ENCODE measurements at regions not wholly inside any gene's neighbourhood (a gene's known extent, or its start where the extent isn't known, plus 50 kb on each side); places are given as distances from the start of the nearest gene placed in this dataset.
"Not testable (repeated sequence)": the region's sequence is repeated elsewhere in the genome, so short reads cannot be mapped to it uniquely, and the experiment has no call there.

DNA sequence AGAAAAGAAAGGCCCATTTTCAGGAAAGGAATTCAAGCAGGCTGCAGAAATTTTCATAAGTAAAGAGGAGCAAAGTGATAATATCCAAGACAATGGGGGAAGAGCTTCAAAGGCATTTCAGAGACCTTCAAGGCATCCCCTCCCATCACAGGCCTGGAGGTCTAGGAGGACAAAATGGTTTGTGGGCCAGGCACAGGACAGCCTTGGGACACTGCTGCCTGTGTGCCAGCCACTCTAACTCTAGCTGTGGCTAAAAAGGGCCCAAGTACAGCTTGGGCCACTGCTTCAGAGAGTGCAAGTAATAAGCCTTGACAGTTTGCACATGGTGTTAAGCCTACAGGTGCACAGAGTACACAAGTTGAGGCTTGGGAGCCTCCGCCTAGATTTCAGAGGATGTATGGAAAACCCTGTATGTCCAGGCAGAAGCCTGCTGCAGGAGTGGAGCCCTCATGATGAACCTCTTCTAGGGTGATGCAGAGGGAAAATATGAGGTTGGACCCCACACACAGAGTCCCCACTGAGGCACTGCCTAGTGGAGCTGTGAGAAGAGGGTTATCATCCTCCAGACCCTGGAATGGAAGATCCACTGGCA lies 51.8 kb upstream of the ZSWIM5 start:
- no peak for DNase-seq (ENCODE audit: low read depth)
- TF ChIP-seq, protein P1, sequence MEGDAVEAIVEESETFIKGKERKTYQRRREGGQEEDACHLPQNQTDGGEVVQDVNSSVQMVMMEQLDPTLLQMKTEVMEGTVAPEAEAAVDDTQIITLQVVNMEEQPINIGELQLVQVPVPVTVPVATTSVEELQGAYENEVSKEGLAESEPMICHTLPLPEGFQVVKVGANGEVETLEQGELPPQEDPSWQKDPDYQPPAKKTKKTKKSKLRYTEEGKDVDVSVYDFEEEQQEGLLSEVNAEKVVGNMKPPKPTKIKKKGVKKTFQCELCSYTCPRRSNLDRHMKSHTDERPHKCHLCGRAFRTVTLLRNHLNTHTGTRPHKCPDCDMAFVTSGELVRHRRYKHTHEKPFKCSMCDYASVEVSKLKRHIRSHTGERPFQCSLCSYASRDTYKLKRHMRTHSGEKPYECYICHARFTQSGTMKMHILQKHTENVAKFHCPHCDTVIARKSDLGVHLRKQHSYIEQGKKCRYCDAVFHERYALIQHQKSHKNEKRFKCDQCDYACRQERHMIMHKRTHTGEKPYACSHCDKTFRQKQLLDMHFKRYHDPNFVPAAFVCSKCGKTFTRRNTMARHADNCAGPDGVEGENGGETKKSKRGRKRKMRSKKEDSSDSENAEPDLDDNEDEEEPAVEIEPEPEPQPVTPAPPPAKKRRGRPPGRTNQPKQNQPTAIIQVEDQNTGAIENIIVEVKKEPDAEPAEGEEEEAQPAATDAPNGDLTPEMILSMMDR (conservative IDR thresholded peaks at IDR 0.05; ENCODE audit: low read depth, low read length), result no peak
- H3K4me3 ChIP-seq (ENCODE audit: low read length), result no peak overlapping the region

DNA sequence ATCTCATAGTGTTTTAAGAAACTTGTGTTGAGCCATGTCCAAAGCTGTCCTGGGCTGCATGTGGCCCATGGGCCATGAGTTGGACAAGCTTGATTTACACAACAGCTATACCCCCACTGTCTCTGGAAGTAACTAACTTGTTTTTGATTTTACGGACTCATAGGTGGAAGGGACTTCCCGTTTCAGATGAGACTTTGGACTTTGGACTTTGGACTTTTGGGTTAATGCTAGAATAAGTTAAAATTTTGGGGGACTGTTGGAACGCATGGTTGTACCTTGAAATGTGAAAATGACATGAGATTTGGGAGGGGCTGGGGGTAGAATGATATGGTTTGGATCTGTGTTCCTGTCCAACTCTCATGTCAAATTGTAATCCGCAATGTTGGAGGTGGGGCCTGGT lies 52.6 kb upstream of the ZSWIM5 start:
- TF ChIP-seq, protein P1 (conservative IDR thresholded peaks at IDR 0.05; ENCODE audit: low read depth, low read length), result no peak
- H3K4me3 ChIP-seq (ENCODE audit: low read length), result no peak overlapping the region
- DNase-seq (ENCODE audit: low read depth), result no peak

DNA sequence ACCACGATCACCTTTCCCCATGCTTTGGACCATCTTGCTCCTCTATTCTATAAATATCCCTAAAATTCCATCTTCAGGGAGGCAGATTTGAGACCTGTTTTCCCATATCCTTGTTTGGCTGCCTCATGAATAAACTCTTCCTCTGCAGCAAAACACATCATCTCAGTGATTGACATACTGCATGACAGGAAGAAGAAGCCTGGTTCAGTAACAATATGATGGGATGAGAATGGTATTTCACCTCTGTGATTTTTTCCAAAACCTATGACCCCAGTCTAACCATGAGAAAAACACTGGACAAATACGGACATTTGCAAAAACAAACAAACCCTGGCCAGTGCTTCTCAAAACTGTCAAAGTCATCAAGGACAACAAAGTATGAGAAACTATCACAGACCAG lies 53.8 kb upstream of the ZSWIM5 start:
- H3K4me3 ChIP-seq (ENCODE audit: low read length), result no peak overlapping the region
- TF ChIP-seq, protein P1 (conservative IDR thresholded peaks at IDR 0.05; ENCODE audit: low read depth, low read length), result no peak
- no peak for DNase-seq (ENCODE audit: low read depth)

DNA sequence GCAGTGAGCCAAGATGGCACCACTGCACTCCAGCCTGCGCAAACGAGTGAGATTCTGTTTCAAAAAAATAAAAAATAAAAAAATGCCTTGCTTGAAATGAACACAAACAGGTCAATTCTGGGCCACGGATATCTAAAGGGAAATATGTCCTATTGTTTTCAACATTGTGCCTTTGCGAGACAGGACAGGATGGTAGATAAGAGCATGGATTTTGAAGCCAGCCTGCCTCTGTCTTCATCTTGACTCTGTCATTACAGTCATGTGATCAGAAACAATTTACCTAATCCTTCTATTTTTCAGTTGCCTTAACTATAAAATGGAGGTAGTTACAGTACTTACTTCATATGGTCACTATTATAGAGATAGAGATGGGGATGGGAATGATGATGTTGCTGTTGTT lies 56.7 kb upstream of the ZSWIM5 start:
- TF ChIP-seq, protein P1 (conservative IDR thresholded peaks at IDR 0.05; ENCODE audit: low read depth, low read length), result no peak
- no peak for DNase-seq (ENCODE audit: low read depth)
- H3K4me3 ChIP-seq (ENCODE audit: low read length), result no peak overlapping the region

DNA sequence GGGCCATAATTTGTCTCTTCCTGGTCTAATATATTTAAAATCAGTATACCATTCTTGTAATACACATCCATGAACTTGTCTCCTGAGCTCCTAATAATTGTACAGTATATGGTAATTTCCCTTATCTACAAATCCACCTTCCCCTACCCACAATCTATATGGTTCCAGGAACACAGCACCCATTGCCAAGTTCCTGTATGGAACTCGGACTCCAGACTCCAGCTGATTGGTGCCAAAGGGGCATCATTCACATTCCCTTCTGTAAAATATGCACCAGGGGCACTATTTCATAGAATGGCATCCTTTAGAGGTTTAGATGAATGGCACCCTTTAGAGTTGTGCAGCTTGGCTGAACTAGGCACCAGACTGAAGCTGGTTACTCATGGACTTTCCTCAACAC lies 58.8 kb upstream of the ZSWIM5 start:
- no peak overlapping the region for H3K4me3 ChIP-seq (ENCODE audit: low read length)
- TF ChIP-seq, protein P1 (conservative IDR thresholded peaks at IDR 0.05; ENCODE audit: low read depth, low read length), result no peak
- no peak for DNase-seq (ENCODE audit: low read depth)

DNA sequence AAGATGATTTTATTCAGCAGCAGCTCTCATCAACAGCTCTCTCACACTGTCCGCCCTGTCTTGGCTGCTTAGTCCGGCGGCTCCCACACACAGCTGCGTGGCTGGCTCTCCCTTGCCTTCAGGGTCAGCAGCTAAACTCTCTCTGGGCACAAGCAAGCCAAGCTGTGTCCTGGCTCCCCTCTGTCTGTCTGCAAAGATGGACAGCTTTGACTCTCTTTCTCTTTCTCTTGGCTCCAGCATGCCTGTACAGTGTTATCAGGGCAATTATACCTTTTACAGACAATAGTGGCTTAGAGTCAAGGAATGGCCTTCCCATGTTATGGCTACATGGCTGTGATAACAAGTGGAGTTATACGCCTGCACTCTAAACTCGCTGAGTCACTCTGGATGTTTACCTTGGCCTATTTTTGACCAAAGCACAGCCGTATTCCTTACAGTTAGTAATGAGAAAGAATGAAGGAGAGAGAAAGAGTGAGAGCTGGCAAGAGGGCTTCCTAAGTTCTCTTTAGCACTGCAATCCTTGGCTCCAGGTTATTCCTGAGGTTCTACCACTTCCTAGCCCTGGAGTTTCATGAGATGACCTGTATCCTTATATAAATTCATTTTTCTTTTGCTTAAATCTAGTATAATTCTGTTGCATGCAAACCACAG lies 59.9 kb upstream of the ZSWIM5 start:
- peak; percentile 6 for DNase-seq (ENCODE audit: low read depth)
- no peak overlapping the region for H3K4me3 ChIP-seq (ENCODE audit: low read length)
- TF ChIP-seq, protein P1 (conservative IDR thresholded peaks at IDR 0.05; ENCODE audit: low read depth, low read length), result no peak

DNA sequence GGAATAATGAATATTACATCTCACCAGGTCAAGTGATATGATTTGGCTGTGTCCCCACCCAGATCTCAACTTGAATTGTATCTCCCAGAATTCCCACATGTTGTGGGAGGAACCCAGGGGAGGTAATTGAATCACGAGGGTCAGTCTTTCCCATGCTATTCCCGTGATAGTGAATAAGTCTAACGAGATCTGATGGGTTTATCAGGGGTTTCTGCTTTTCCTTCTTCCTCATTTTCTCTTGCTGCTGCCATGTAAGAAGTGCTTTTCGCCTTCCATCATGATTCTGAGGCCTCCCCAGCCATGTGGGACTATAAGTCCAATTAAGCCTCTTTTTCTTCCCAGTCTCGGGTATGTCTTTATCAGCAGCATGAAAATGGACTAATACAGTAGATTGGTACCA lies 58.4 kb upstream of the HPDL start:
- not testable (repeated sequence) for H3K4me3 ChIP-seq (ENCODE audit: low read length); DNase-seq (ENCODE audit: low read depth)

DNA sequence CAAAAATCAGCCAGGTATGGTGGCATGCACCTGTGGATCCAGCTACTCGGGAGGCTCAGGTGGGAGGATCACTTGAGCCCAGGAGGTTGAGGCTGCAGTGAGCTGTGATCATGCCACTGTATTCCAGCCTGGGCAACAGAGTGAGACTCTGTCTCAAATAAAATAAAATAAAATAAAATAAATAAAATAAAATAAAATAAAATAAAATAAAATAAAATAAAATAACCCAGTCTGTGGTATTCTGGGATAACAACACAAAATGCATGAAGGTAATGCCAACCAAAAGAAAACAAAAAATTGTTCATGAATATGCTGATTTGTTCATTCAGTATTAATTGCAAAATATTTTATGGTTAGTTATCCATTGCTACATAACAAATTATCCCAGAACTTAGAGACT lies 54.4 kb upstream of the HPDL start:
- not testable (repeated sequence) for DNase-seq (ENCODE audit: low read depth); H3K4me3 ChIP-seq (ENCODE audit: low read length)

All from retinal pigment epithelial cell (primary cell).